ENCODE measurements at regions not wholly inside any gene's neighbourhood (a gene's known extent, or its start where the extent isn't known, plus 50 kb on each side); places are given as distances from the start of the nearest gene placed in this dataset.

- Histone ChIP-seq H3K4me1 (no peaks in the 10 kb centered on the region), H3K36me3 (no peaks in the 10 kb centered on the region), H3K4me3 (no peak overlapping the region), H3K9me3 (no peaks in the 10 kb centered on the region), H3K27ac (no peak overlapping the region), H3K27me3 (no peaks in the 10 kb centered on the region)
- TF ChIP-seq, protein P1, sequence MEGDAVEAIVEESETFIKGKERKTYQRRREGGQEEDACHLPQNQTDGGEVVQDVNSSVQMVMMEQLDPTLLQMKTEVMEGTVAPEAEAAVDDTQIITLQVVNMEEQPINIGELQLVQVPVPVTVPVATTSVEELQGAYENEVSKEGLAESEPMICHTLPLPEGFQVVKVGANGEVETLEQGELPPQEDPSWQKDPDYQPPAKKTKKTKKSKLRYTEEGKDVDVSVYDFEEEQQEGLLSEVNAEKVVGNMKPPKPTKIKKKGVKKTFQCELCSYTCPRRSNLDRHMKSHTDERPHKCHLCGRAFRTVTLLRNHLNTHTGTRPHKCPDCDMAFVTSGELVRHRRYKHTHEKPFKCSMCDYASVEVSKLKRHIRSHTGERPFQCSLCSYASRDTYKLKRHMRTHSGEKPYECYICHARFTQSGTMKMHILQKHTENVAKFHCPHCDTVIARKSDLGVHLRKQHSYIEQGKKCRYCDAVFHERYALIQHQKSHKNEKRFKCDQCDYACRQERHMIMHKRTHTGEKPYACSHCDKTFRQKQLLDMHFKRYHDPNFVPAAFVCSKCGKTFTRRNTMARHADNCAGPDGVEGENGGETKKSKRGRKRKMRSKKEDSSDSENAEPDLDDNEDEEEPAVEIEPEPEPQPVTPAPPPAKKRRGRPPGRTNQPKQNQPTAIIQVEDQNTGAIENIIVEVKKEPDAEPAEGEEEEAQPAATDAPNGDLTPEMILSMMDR (IDR thresholded peaks at IDR 0.05): no peak
- no peak for DNase-seq (ENCODE audit: low spot score)
Observed at GRCh38 chr20:51184289-51184688, 161.4 kb upstream of the KCNG1 start.

DNA sequence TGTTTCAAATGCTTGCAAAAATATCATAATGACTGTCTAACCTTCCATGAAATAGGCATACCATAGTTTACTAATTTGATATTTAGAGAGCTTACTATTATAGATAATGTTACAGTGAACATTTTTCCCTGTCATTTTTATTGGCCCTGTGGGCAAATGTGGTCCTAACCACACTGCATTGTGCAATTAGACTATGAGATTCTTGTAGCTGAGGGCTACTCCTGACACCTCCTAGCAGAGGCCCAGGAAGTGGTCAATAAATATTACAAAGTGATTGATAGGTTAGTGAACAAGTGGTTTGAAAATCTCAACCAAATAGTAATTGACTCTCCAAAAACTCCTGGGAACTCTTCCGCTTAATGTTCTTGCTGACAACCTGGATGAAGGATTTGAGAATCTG is 160.5 kb upstream of the KCNG1 start:
- no peaks in the 10 kb centered on the region for H3K27me3 ChIP-seq
- DNase-seq (ENCODE audit: low spot score): no peak
- no peaks in the 10 kb centered on the region for H3K9me3 ChIP-seq

DNA sequence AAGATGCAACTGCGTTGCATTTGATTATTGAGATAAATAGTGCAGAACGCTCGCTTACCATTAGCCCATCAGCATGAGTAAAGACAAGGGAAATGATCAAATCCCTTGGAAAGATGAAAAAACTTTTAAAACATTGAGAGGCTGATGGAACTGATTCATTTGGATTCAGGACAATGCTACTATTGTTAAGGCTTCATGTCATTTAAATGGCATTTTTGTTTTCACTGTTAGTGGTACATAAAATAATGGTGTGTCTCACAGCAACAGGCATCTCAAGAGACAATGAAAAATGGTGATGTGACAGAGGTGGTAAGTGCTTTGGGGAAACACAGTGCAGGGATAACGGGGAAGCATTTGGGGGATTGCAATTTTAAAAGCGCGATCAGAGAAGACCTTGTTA is 159.7 kb upstream of the KCNG1 start:
- H3K4me3 ChIP-seq: no peak overlapping the region
- TF ChIP-seq, protein P1 (IDR thresholded peaks at IDR 0.05): no peak
- no peak overlapping the region for H3K27ac ChIP-seq
- no peaks in the 10 kb centered on the region for H3K9me3 ChIP-seq
- no peak for DNase-seq (ENCODE audit: low spot score)
- no peaks in the 10 kb centered on the region for H3K27me3 ChIP-seq
- H3K4me1 ChIP-seq: no peaks in the 10 kb centered on the region
- no peaks in the 10 kb centered on the region for H3K36me3 ChIP-seq

More for the DNA sequence above, 160.5 kb upstream of the KCNG1 start:
- H3K36me3 ChIP-seq: no peaks in the 10 kb centered on the region
- TF ChIP-seq, protein P1 (IDR thresholded peaks at IDR 0.05): no peak
- no peak overlapping the region for H3K4me3 ChIP-seq
- H3K27ac ChIP-seq: no peak overlapping the region
- no peaks in the 10 kb centered on the region for H3K4me1 ChIP-seq

- Histone ChIP-seq H3K27me3 (no peaks in the 10 kb centered on the region), H3K36me3 (no peaks in the 10 kb centered on the region), H3K4me3 (no peak overlapping the region), H3K27ac (no peak overlapping the region), H3K9me3 (no peaks in the 10 kb centered on the region), H3K4me1 (no peaks in the 10 kb centered on the region)
- TF ChIP-seq, protein P1 (IDR thresholded peaks at IDR 0.05): no peak
- no peak for DNase-seq (ENCODE audit: low spot score)
Observed at GRCh38 chr20:51178153-51178552, 155.2 kb upstream of the KCNG1 start.

DNA sequence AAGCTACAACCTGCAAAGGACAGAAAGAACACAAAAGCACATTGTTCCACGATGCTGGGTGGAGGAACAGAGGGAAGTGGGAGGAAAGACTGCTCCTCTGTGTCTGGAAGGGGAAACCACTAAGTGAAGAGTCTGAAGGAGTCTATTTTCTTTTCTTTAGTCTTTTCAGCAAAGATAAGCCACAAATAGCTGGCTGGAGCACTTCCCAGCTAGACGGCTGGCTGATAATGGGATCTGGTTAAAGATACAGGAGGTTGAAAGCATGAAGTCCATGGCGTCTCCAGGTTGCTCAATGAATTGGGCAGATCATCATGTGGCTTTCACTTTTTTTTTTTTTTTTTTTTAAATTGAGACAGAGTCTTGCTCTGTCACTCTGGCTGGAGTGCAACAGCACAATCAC is 154.0 kb upstream of the KCNG1 start:
- no peaks in the 10 kb centered on the region for H3K9me3 ChIP-seq
- no peaks in the 10 kb centered on the region for H3K4me1 ChIP-seq
- H3K27me3 ChIP-seq: no peaks in the 10 kb centered on the region
- H3K36me3 ChIP-seq: no peaks in the 10 kb centered on the region
- no peak overlapping the region for H3K27ac ChIP-seq
- DNase-seq (ENCODE audit: low spot score): no peak
- no peak overlapping the region for H3K4me3 ChIP-seq
- TF ChIP-seq, protein P1 (IDR thresholded peaks at IDR 0.05): no peak

DNA sequence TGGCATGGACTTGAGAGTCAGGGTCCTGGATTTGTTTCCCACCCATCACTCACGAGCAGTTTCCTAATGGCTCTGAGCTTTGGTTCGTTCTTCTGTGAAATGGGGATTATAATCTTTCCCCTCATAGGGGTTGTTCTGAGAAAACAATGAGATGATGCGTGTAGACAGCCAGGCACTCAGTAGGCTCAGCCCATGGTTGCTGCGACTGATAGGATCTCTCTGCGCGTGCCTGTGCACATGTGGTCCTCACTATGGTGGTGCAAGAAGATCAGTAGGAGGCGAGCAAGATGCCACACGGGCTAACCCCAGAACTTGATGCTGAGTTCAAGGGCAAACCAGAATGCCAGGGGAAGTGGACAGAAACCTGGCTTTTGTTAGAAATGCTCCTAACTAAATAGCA is 153.5 kb upstream of the KCNG1 start:
- Histone ChIP-seq H3K4me3 (no peak overlapping the region), H3K9me3 (no peaks in the 10 kb centered on the region), H3K4me1 (no peaks in the 10 kb centered on the region), H3K36me3 (no peaks in the 10 kb centered on the region), H3K27ac (no peak overlapping the region), H3K27me3 (no peaks in the 10 kb centered on the region)
- TF ChIP-seq, protein P1 (IDR thresholded peaks at IDR 0.05): no peak
- no peak for DNase-seq (ENCODE audit: low spot score)

All from right atrium auricular region (tissue), 2 donors.